Vagina (tissue), 2 donors: ENCODE measurements at regions not wholly inside any gene's neighbourhood (a gene's known extent, or its start where the extent isn't known, plus 50 kb on each side); places are given as distances from the start of the nearest gene placed in this dataset.
A peak's percentile ranks its signal among the peaks of the same experiment; 100 is the strongest.

Source experiments
- DNase-seq, 2 donors: peaks; one replicate each; pipeline ENCODE4 v3.0.0-alpha.2; 2017; ENCODE audit errors: extremely low spot score in 2 of 2
- H3K27ac ChIP-seq: fragments of 200-600 bp; sonication (generic); one replicate; pipeline ENCODE4 v1.5.1; 2019
- H3K27me3 ChIP-seq: fragments of 200-600 bp; sonication (generic); one replicate; pipeline ENCODE4 v1.5.1; 2019
- H3K36me3 ChIP-seq, 2 donors: fragments of 200-600 bp; sonication (generic); one replicate each; pipeline ENCODE4 v1.5.1; 2017 to 2019
- H3K4me1 ChIP-seq: fragments of 200-600 bp; sonication (generic); one replicate; pipeline ENCODE4 v1.5.1; 2019
- H3K4me3 ChIP-seq, 2 donors: fragments of 200-600 bp; sonication (generic); 1 replicate in 1 of 2; 2 replicates in 1 of 2; pipeline ENCODE4 v1.5.1; 2016 to 2019
- H3K9me3 ChIP-seq: fragments of 200-600 bp; sonication (generic); one replicate; pipeline ENCODE4 v1.5.1; 2019
- CTCF ChIP-seq, 3 experiments: fragments of 450-650 bp in 2 of 3; fragments of 200-600 bp in 1 of 3; sonication (generic) in 1 of 3; IDR thresholded peaks; one replicate each; pipeline ENCODE4 v1.5.1; 2017 to 2019; ENCODE audit warnings: antibody characterized with exemption in 3 of 3, mild to moderate bottlenecking in 2 of 3, moderate library complexity in 2 of 3
- POLR2A ChIP-seq, 2 donors: fragments of 450-650 bp; IDR thresholded peaks; one replicate each; pipeline ENCODE4 v1.6.1; 2017; ENCODE audit warnings: antibody characterized with exemption in 2 of 2, mild to moderate bottlenecking in 2 of 2, moderate library complexity in 2 of 2
- POLR2AphosphoS5 ChIP-seq, 2 donors: sonication (generic); formaldehyde crosslinking; IDR thresholded peaks; one replicate each; pipeline ENCODE4 v1.9.0; 2017; ENCODE audit warnings: antibody characterized with exemption in 2 of 2, mild to moderate bottlenecking in 2 of 2, low read depth in 1 of 2; ENCODE audit not compliant: insufficient read depth in 1 of 2
- intact Hi-C: fragments of 100-400 bp; cut with DNase I; formaldehyde crosslinking; loops from one replicate; pipeline ENCODE4 v1.15.1; 2023

- Histone ChIP-seq H3K9me3 (no peaks in the 10 kb centered on the region), H3K27ac (no peak overlapping the region), H3K4me1 (peaks cover 29% of the 10 kb centered on the region), H3K27me3 (no peaks in the 10 kb centered on the region), H3K36me3 (no peaks in the 10 kb centered on the region), H3K4me3 (no peak overlapping the region)
- no peak for TF ChIP-seq POLR2A (IDR thresholded peaks at IDR 0.05)
- TF ChIP-seq POLR2AphosphoS5 (IDR thresholded peaks at IDR 0.05; ENCODE audit: insufficient read depth in 1 of 2, low read depth in 1 of 2), result peak in 1 of 2 donors; percentile 50
- TF ChIP-seq CTCF (IDR thresholded peaks at IDR 0.05), result peak; percentile 64 to 86 (median 65)
- no peak for DNase-seq
- intact Hi-C loops, result loop anchor here (10.0 kb wide), 1 partner anchor 1331 kb away; no protein-coding TSS in a partner anchor
Observed at GRCh38 chr3:178385280-178385952, 150.8 kb upstream of the KCNMB2 start.

- no peaks in the 10 kb centered on the region for H3K9me3 ChIP-seq
- no peaks in the 10 kb centered on the region for H3K27me3 ChIP-seq
- H3K4me3 ChIP-seq, result no peak overlapping the region
- DNase-seq, result no peak
- intact Hi-C loops, result loop anchor here (10.0 kb wide), 1 partner anchor 1332 kb away; no protein-coding TSS in a partner anchor
- peaks cover 29% of the 10 kb centered on the region for H3K4me1 ChIP-seq
- H3K27ac ChIP-seq, result no peak overlapping the region
- H3K36me3 ChIP-seq, result no peaks in the 10 kb centered on the region
- no peak for TF ChIP-seq CTCF (IDR thresholded peaks at IDR 0.05)
- TF ChIP-seq POLR2A (IDR thresholded peaks at IDR 0.05), result no peak
- no peak for TF ChIP-seq POLR2AphosphoS5 (IDR thresholded peaks at IDR 0.05; ENCODE audit: insufficient read depth in 1 of 2, low read depth in 1 of 2)
Observed at GRCh38 chr3:178386401-178386800, 149.8 kb upstream of the KCNMB2 start.

GRCh38 chr3:178386880-178387279 lies 149.4 kb upstream of the KCNMB2 start:
- Histone ChIP-seq H3K9me3 (no peaks in the 10 kb centered on the region), H3K4me1 (peaks cover 27% of the 10 kb centered on the region), H3K27me3 (no peaks in the 10 kb centered on the region), H3K36me3 (no peaks in the 10 kb centered on the region), H3K4me3 (no peak overlapping the region), H3K27ac (no peak overlapping the region)
- TF ChIP-seq POLR2A (IDR thresholded peaks at IDR 0.05), result no peak
- no peak for TF ChIP-seq POLR2AphosphoS5 (IDR thresholded peaks at IDR 0.05; ENCODE audit: insufficient read depth in 1 of 2, low read depth in 1 of 2)
- no peak for TF ChIP-seq CTCF (IDR thresholded peaks at IDR 0.05)
- intact Hi-C loops, result loop anchor here (10.0 kb wide), 1 partner anchor 1332 kb away; no protein-coding TSS in a partner anchor
- DNase-seq, result no peak

GRCh38 chr3:178388473-178388872 lies 147.8 kb upstream of the KCNMB2 start:
- Histone ChIP-seq H3K27me3 (no peaks in the 10 kb centered on the region), H3K4me1 (peaks cover 17% of the 10 kb centered on the region), H3K36me3 (no peaks in the 10 kb centered on the region), H3K27ac (no peak overlapping the region), H3K9me3 (no peaks in the 10 kb centered on the region), H3K4me3 (no peak overlapping the region)
- DNase-seq, result no peak
- TF ChIP-seq CTCF (IDR thresholded peaks at IDR 0.05) (no peak), POLR2A (IDR thresholded peaks at IDR 0.05) (no peak), POLR2AphosphoS5 (IDR thresholded peaks at IDR 0.05; ENCODE audit: insufficient read depth in 1 of 2, low read depth in 1 of 2) (no peak)
- intact Hi-C loops, result loop anchor here (10.0 kb wide), 1 partner anchor 1334 kb away; no protein-coding TSS in a partner anchor

GRCh38 chr3:178389258-178389657 lies 147.0 kb upstream of the KCNMB2 start:
- intact Hi-C loops, result loop anchor here (10.0 kb wide), 1 partner anchor 1334 kb away; no protein-coding TSS in a partner anchor
- Histone ChIP-seq H3K4me3 (no peak overlapping the region), H3K9me3 (no peaks in the 10 kb centered on the region), H3K4me1 (peaks cover 9% of the 10 kb centered on the region), H3K36me3 (no peaks in the 10 kb centered on the region), H3K27ac (no peak overlapping the region), H3K27me3 (no peaks in the 10 kb centered on the region)
- DNase-seq, result no peak
- no peak for TF ChIP-seq POLR2AphosphoS5 (IDR thresholded peaks at IDR 0.05; ENCODE audit: insufficient read depth in 1 of 2, low read depth in 1 of 2)
- TF ChIP-seq CTCF (IDR thresholded peaks at IDR 0.05), result no peak
- TF ChIP-seq POLR2A (IDR thresholded peaks at IDR 0.05), result no peak
